Right lobe of liver (tissue), 4 donors: ENCODE measurements at regions not wholly inside any gene's neighbourhood (a gene's known extent, or its start where the extent isn't known, plus 50 kb on each side); places are given as distances from the start of the nearest gene placed in this dataset.

Experiments used
- CTCF ChIP-seq, 4 donors: fragments of 200-600 bp in 3 of 4; fragments of 450-650 bp in 1 of 4; IDR thresholded peaks; one replicate each; pipeline versions ENCODE4 v1.5.1 to v1.8.0; 2016 to 2022; ENCODE audit warnings: antibody characterized with exemption in 4 of 4, mild to moderate bottlenecking in 2 of 4
- POLR2A ChIP-seq: fragments of 450-650 bp; IDR thresholded peaks from one replicate; pipeline ENCODE4 v1.6.1; 2017; ENCODE audit warnings: antibody characterized with exemption, mild to moderate bottlenecking
- donor health status: DM: no; HTN: no; CAD: no.
- donor health status: DM: no; HTN: no; CAD: no.
- donor health status: DM: no; HTN: yes; CAD: no.

- no peak for TF ChIP-seq CTCF (IDR thresholded peaks at IDR 0.05)
- no peak for TF ChIP-seq POLR2A
Measured at GRCh38 chr12:113555226-113555625, 83.6 kb upstream of the LHX5 start.
